NB4 (cell line): ENCODE measurements at regions not wholly inside any gene's neighbourhood (a gene's known extent, or its start where the extent isn't known, plus 50 kb on each side); places are given as distances from the start of the nearest gene placed in this dataset.

ENCODE experiments used
- DNase-seq: peaks from one replicate; pipeline ENCODE4 v3.0.0; 2010; ENCODE audit warnings: low read depth
- H3K4me3 ChIP-seq: one replicate; pipeline ENCODE4 v1.5.1; 2011; ENCODE audit warnings: mild to moderate bottlenecking, low read depth, low read length, moderate library complexity
- MAX ChIP-seq: IDR thresholded peaks from 2 replicates; pipeline ENCODE4 v1.6.1; 2011; ENCODE audit warnings: low read depth, low read length
- MYC ChIP-seq: IDR thresholded peaks from 2 replicates; pipeline ENCODE4 v1.6.1; 2011; ENCODE audit warnings: low read depth, low read length
- POLR2A ChIP-seq: IDR thresholded peaks from 2 replicates; pipeline ENCODE4 v1.6.1; 2011; ENCODE audit warnings: mild to moderate bottlenecking; ENCODE audit not compliant: insufficient read length; ENCODE audit errors: extremely low read depth
- TF ChIP-seq, protein P1 (sequence below): IDR thresholded peaks from one replicate; pipeline ENCODE4 v1.5.1; 2012; ENCODE audit warnings: low read depth, low read length

DNA sequence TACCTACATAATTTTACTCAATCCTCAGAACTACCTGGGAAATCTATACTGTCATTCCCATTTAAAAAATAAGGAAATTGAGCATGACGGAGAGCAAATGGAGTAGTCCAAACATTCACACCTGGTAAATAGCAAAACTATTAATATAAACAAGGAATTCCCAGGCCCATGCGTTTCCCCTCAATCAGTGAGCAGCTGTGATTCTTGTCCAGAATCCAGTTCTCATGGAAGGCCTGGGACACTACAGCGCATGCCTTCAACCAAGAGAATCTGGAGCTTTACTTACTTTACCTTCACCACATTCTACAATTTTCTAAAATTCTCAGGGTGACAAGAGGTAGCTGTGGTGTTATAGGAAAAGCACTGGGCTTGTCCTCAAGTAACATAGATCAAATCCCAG is 259.0 kb downstream of the LRATD1 start:
- no peak overlapping the region for H3K4me3 ChIP-seq
- no peak for DNase-seq
- no peak for TF ChIP-seq MAX
- TF ChIP-seq, protein P1, sequence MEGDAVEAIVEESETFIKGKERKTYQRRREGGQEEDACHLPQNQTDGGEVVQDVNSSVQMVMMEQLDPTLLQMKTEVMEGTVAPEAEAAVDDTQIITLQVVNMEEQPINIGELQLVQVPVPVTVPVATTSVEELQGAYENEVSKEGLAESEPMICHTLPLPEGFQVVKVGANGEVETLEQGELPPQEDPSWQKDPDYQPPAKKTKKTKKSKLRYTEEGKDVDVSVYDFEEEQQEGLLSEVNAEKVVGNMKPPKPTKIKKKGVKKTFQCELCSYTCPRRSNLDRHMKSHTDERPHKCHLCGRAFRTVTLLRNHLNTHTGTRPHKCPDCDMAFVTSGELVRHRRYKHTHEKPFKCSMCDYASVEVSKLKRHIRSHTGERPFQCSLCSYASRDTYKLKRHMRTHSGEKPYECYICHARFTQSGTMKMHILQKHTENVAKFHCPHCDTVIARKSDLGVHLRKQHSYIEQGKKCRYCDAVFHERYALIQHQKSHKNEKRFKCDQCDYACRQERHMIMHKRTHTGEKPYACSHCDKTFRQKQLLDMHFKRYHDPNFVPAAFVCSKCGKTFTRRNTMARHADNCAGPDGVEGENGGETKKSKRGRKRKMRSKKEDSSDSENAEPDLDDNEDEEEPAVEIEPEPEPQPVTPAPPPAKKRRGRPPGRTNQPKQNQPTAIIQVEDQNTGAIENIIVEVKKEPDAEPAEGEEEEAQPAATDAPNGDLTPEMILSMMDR = no peak
- TF ChIP-seq MYC = no peak
- TF ChIP-seq POLR2A = no peak

GRCh38 chr2:14896330-14897030 is 264.0 kb downstream of the LRATD1 start:
- TF ChIP-seq, protein P1 = no peak
- no peak for TF ChIP-seq MAX
- H3K4me3 ChIP-seq = no peak overlapping the region
- no peak for DNase-seq

GRCh38 chr2:14899621-14900414 is 267.3 kb downstream of the LRATD1 start:
- no peak for DNase-seq
- TF ChIP-seq MYC (no peak), POLR2A (no peak), MAX (no peak)
- TF ChIP-seq, protein P1 = no peak
- H3K4me3 ChIP-seq = no peak overlapping the region

DNA sequence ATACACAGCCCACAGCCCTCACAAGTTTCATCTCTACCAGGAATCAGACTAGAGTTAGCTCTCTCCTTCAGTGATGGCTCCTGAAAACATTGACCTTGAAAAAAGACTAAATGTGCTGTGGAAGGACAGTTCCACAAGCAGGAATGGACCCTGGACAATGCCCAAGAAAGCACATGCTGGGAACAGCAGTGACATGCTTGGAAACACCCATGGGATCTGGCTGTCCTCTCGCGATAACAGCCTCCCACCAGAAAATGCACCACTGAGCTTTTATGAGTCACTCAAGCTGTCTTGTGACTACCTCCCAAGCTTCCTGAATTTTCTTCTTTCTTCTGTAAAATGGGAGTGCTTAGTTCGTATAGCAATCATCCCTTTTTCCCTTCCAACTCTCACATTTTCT is 269.2 kb downstream of the LRATD1 start:
- no peak overlapping the region for H3K4me3 ChIP-seq
- peak; percentile 16 for DNase-seq
- TF ChIP-seq POLR2A (no peak), MAX (no peak), MYC (no peak)
- TF ChIP-seq, protein P1 = no peak

- DNase-seq = peak; percentile 51
- no peak overlapping the region for H3K4me3 ChIP-seq
- TF ChIP-seq MAX (no peak), POLR2A (no peak), MYC (no peak)
- TF ChIP-seq, protein P1 = no peak
Measured at GRCh38 chr2:14902953-14903352, 270.4 kb downstream of the LRATD1 start.
